H1 (cell line): ENCODE measurements at regions not wholly inside any gene's neighbourhood (a gene's known extent, or its start where the extent isn't known, plus 50 kb on each side); places are given as distances from the start of the nearest gene placed in this dataset.

Experiments used
- CTCF ChIA-PET: fragments of 300-600 bp; sonication (Branson Sonifier 250); formaldehyde crosslinking; loops from one replicate; lab custom pipeline; 2021; ENCODE audit not compliant: partially characterized antibody; lab: Charles Lee
- POLR2A ChIA-PET: fragments of 300-600 bp; sonication (Branson Sonifier 250); formaldehyde crosslinking; loops from one replicate; lab custom pipeline; 2021; ENCODE audit warnings: inconsistent platforms; ENCODE audit not compliant: partially characterized antibody; lab: Charles Lee
- DNase-seq, 2 experiments: peaks; one replicate each; pipeline versions ENCODE4 v3.0.0 to v3.0.0-alpha.2; 2010 to 2022; ENCODE audit warnings: low spot score in 2 of 2, low read depth in 1 of 2, mixed read lengths in 1 of 2
- FAIRE-seq: peaks from 2 replicates; lab custom pipeline; 2011; peaks lifted over from hg19 to GRCh38; lab: Jason Lieb, UNC
- H2AFZ ChIP-seq: 2 replicates; pipeline ENCODE4 v1.8.1; 2012; ENCODE audit warnings: low read length, inconsistent platforms
- H2AK5ac ChIP-seq: 2 replicates; pipeline ENCODE4 v1.6.1; 2013; ENCODE audit warnings: low read depth, low read length
- H2BK120ac ChIP-seq: replicated peaks from 2 replicates; pipeline ENCODE3; 2013; ENCODE audit warnings: low read depth, low read length, inconsistent platforms
- H2BK12ac ChIP-seq: 2 replicates; pipeline ENCODE4 v1.6.1; 2013; ENCODE audit warnings: low read depth, low read length
- H2BK15ac ChIP-seq: 2 replicates; pipeline ENCODE4 v1.6.1; 2013; ENCODE audit warnings: low read length
- H2BK20ac ChIP-seq: 2 replicates; pipeline ENCODE4 v1.6.1; 2013; ENCODE audit warnings: low read length
- H2BK5ac ChIP-seq: 2 replicates; pipeline ENCODE4 v1.6.1; 2013; ENCODE audit warnings: low read depth, low read length
- H3K14ac ChIP-seq: 2 replicates; pipeline ENCODE4 v1.6.1; 2013; ENCODE audit warnings: inconsistent platforms; ENCODE audit not compliant: insufficient read length
- H3K18ac ChIP-seq: 2 replicates; pipeline ENCODE4 v1.6.1; 2013; ENCODE audit warnings: low read length; ENCODE audit errors: extremely low read depth
- H3K23ac ChIP-seq: 2 replicates; pipeline ENCODE4 v1.6.1; 2013; ENCODE audit warnings: inconsistent platforms; ENCODE audit not compliant: insufficient read length
- H3K23me2 ChIP-seq: 2 replicates; pipeline ENCODE4 v1.6.1; 2013; ENCODE audit warnings: low read depth, low read length
- H3K27ac ChIP-seq: 2 replicates; pipeline ENCODE4 v1.6.1; 2011; ENCODE audit warnings: low read depth, low read length, inconsistent platforms
- H3K27me3 ChIP-seq, 4 experiments: replicated peaks in 1 of 4; 1 replicate in 1 of 4; 2 replicates in 3 of 4; pipeline versions ENCODE4 v1.6.1 to v1.8.1; 2011 to 2013; ENCODE audit warnings: low read length in 3 of 4, mild to moderate bottlenecking in 3 of 4, inconsistent platforms in 2 of 4, mixed read lengths in 2 of 4, moderate library complexity in 1 of 4; ENCODE audit not compliant: control insufficient read depth in 3 of 4, insufficient read depth in 3 of 4; ENCODE audit errors: extremely low read depth in 1 of 4
- H3K36me3 ChIP-seq, 4 experiments: 2 replicates each; pipeline versions ENCODE4 v1.6.1 to v1.8.1; 2011 to 2013; ENCODE audit warnings: mild to moderate bottlenecking in 4 of 4, low read length in 3 of 4, moderate library complexity in 2 of 4, control low read depth in 1 of 4, inconsistent platforms in 1 of 4; ENCODE audit not compliant: insufficient read depth in 4 of 4, control insufficient read depth in 2 of 4
- H3K4ac ChIP-seq: replicated peaks from 2 replicates; pipeline ENCODE3; 2013; ENCODE audit warnings: low read length, low read depth, mixed read lengths, inconsistent platforms; ENCODE audit not compliant: insufficient read length
- H3K4me1 ChIP-seq, 4 experiments: replicated peaks in 1 of 4; 1 replicate in 1 of 4; 2 replicates in 3 of 4; pipeline versions ENCODE4 v1.6.1 to v1.8.1; 2011 to 2013; ENCODE audit warnings: low read length in 3 of 4, inconsistent platforms in 2 of 4, mixed read lengths in 1 of 4; ENCODE audit not compliant: insufficient read depth in 4 of 4, control insufficient read depth in 3 of 4
- H3K4me2 ChIP-seq, 2 experiments: 2 replicates each; pipeline versions ENCODE4 v1.6.1 to v1.8.1; 2011 to 2013; ENCODE audit warnings: low read depth in 2 of 2, low read length in 2 of 2, control low read depth in 1 of 2, inconsistent platforms in 1 of 2, mild to moderate bottlenecking in 1 of 2; ENCODE audit not compliant: insufficient read depth in 1 of 2
- H3K4me3 ChIP-seq, 4 experiments: fragments of 200-600, 300-600 bp in 1 of 4; sonication (generic), shearing (Covaris generic), sonication (Bioruptor Twin) in 1 of 4; 2 replicates each; pipeline versions ENCODE4 v1.5.1 to v1.8.1; 2011 to 2016; ENCODE audit warnings: low read length in 4 of 4, low read depth in 3 of 4, control low read depth in 2 of 4, inconsistent platforms in 2 of 4, mild to moderate bottlenecking in 2 of 4, mixed read lengths in 1 of 4, moderate library complexity in 1 of 4; ENCODE audit not compliant: insufficient read depth in 2 of 4; ENCODE audit errors: extremely low read depth in 1 of 4
- H3K56ac ChIP-seq: replicated peaks from 2 replicates; pipeline ENCODE3; 2013; ENCODE audit warnings: low read depth, mild to moderate bottlenecking, mixed read lengths, low read length, inconsistent platforms; ENCODE audit not compliant: insufficient read length
- H3K79me1 ChIP-seq: 2 replicates; pipeline ENCODE4 v1.6.1; 2013; ENCODE audit warnings: low read depth, low read length, control low read depth
- H3K79me2 ChIP-seq, 2 experiments: 2 replicates each; pipeline versions ENCODE4 v1.6.1 to v1.8.1; 2012 to 2013; ENCODE audit warnings: low read length in 2 of 2, mild to moderate bottlenecking in 2 of 2, inconsistent platforms in 1 of 2; ENCODE audit not compliant: insufficient read depth in 2 of 2, control insufficient read depth in 1 of 2
- H3K9ac ChIP-seq, 4 experiments: replicated peaks in 1 of 4; 1 replicate in 1 of 4; 2 replicates in 3 of 4; pipeline versions ENCODE4 v1.6.1 to v1.8.1; 2011 to 2013; ENCODE audit warnings: low read depth in 3 of 4, low read length in 3 of 4, control low read depth in 2 of 4, mild to moderate bottlenecking in 2 of 4, moderate library complexity in 2 of 4, inconsistent platforms in 1 of 4; ENCODE audit errors: extremely low read depth in 1 of 4
- H3K9me3 ChIP-seq, 2 experiments: 2 replicates each; pipeline versions ENCODE4 v1.6.1 to v1.8.1; 2012 to 2013; ENCODE audit warnings: mild to moderate bottlenecking in 2 of 2, moderate library complexity in 2 of 2, control low read depth in 1 of 2, inconsistent platforms in 1 of 2, low read depth in 1 of 2, low read length in 1 of 2, mixed read lengths in 1 of 2; ENCODE audit not compliant: insufficient read depth in 2 of 2
- H4K20me1 ChIP-seq, 2 experiments: replicated peaks in 1 of 2; 2 replicates each; pipeline versions ENCODE3 to v1.8.1; 2011 to 2013; ENCODE audit warnings: inconsistent platforms in 2 of 2, low read length in 2 of 2, mild to moderate bottlenecking in 1 of 2; ENCODE audit not compliant: insufficient read depth in 2 of 2, control insufficient read depth in 1 of 2
- H4K5ac ChIP-seq: 2 replicates; pipeline ENCODE4 v1.6.1; 2013; ENCODE audit warnings: low read length, low read depth, mixed read lengths, inconsistent platforms; ENCODE audit not compliant: insufficient read length
- H4K8ac ChIP-seq: 2 replicates; pipeline ENCODE4 v1.8.0; 2013; ENCODE audit warnings: mild to moderate bottlenecking, moderate library complexity, low read length, inconsistent platforms; ENCODE audit not compliant: insufficient read depth; ENCODE audit errors: extremely low read depth
- H4K91ac ChIP-seq: replicated peaks from 2 replicates; pipeline ENCODE3; 2013; ENCODE audit warnings: low read length, mixed read lengths, inconsistent platforms; ENCODE audit not compliant: insufficient read length
- BCL11A ChIP-seq, 2 experiments: IDR thresholded peaks; one replicate each; pipeline ENCODE4 v1.6.1; 2011; ENCODE audit warnings: low read depth in 2 of 2, low read length in 2 of 2, mild to moderate bottlenecking in 2 of 2
- HDAC6 ChIP-seq: IDR thresholded peaks from one replicate; pipeline ENCODE4 v1.7.1; 2012; ENCODE audit warnings: low read depth, mild to moderate bottlenecking, inconsistent platforms, low read length, moderate library complexity
- JUND ChIP-seq: IDR thresholded peaks from 2 replicates; pipeline ENCODE4 v1.6.1; 2011; ENCODE audit warnings: mild to moderate bottlenecking, improper control_type of control experiment, low read length
- RXRA ChIP-seq: IDR thresholded peaks from 2 replicates; pipeline ENCODE4 v1.6.1; 2011; ENCODE audit warnings: low read depth, mild to moderate bottlenecking, low read length, moderate library complexity; ENCODE audit not compliant: insufficient read depth
- SIRT6 ChIP-seq: IDR thresholded peaks from one replicate; pipeline ENCODE4 v1.7.1; 2012; ENCODE audit warnings: low read length, inconsistent platforms
- SIX5 ChIP-seq: IDR thresholded peaks from 2 replicates; pipeline ENCODE4 v1.6.1; 2011; ENCODE audit warnings: mild to moderate bottlenecking, low read depth, low read length

DNA sequence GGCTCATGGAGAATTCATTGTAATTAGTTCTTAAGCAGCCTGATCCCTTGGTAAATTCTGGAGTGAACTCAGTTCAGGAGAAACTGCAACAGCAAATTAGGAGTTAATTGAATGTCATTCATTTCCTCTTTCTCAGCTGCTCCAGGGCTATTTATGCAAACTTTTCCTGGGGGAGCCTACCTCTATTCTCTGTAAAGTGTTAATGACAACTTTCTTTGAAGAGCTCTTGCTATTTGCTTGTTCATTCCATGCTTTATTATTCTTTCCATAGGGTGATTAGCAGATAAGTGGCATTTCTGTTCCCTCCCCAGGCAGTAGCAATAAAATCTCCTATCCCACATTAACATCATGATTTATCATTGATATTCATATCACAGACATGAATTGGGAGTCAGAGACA, 267.6 kb upstream of the DDI1 start:
- H3K23ac ChIP-seq: no peak overlapping the region
- no peak overlapping the region for H4K8ac ChIP-seq
- H2BK12ac ChIP-seq: no peak overlapping the region
- no peak overlapping the region for H4K5ac ChIP-seq
- H3K4me2 ChIP-seq: no peak overlapping the region
- CTCF ChIA-PET: interaction anchor here (1.4 kb wide), 1 partner anchor 15 kb away, joined by 5 read pairs; no protein-coding TSS in a partner anchor
- H3K27me3 ChIP-seq: no peaks in the 10 kb centered on the region
- H3K18ac ChIP-seq: no peak overlapping the region
- H3K36me3 ChIP-seq: no peaks in the 10 kb centered on the region
- no peak overlapping the region for H2AK5ac ChIP-seq
- no peaks in the 10 kb centered on the region for H3K79me2 ChIP-seq
- no peak overlapping the region for H3K9ac ChIP-seq
- H3K9me3 ChIP-seq: no peaks in the 10 kb centered on the region; a peak in 1 of 4 replicates
- no peak overlapping the region for H2BK15ac ChIP-seq
- no peak overlapping the region for H3K27ac ChIP-seq
- no peak overlapping the region for H2AFZ ChIP-seq
- TF ChIP-seq HDAC6 (no peak), RXRA (no peak), SIRT6 (no peak), JUND (no peak), BCL11A (IDR thresholded peaks at IDR 0.05; ENCODE audit: low read depth in 2 of 2, low read length in 2 of 2) (no peak), SIX5 (no peak)
- FAIRE-seq (peak; percentile 60), DNase-seq (no peak)
- no peak overlapping the region for H2BK120ac ChIP-seq
- POLR2A ChIA-PET: no interaction called here
- H3K79me1 ChIP-seq: no peaks in the 10 kb centered on the region
- H3K4me3 ChIP-seq: no peak overlapping the region
- no peaks in the 10 kb centered on the region for H3K23me2 ChIP-seq
- H4K20me1 ChIP-seq: no peaks in the 10 kb centered on the region
- no peak overlapping the region for H2BK20ac ChIP-seq
- H3K56ac ChIP-seq: no peak overlapping the region
- no peaks in the 10 kb centered on the region; a peak in 2 of 7 replicates for H3K4me1 ChIP-seq
- no peak overlapping the region for H2BK5ac ChIP-seq
- H4K91ac ChIP-seq: no peak overlapping the region
- no peak overlapping the region for H3K4ac ChIP-seq
- H3K14ac ChIP-seq: no peak overlapping the region
